GM23338 (cell line): ENCODE measurements at regions not wholly inside any gene's neighbourhood (a gene's known extent, or its start where the extent isn't known, plus 50 kb on each side); places are given as distances from the start of the nearest gene placed in this dataset.

ENCODE experiments used
- ATAC-seq: fragments of 200-7000 bp; cut with Tn5 transposase; 3 replicates; pipeline ENCODE4 v1.9.1; 2020
- DNase-seq: peaks from one replicate; pipeline ENCODE4 v3.0.0-alpha.2; 2015; ENCODE audit warnings: low spot score
- H2AFZ ChIP-seq: fragments of 200-600 bp; sonication (generic); 2 replicates; pipeline ENCODE4 v1.8.0; 2016; ENCODE audit warnings: antibody characterized with exemption, mild to moderate bottlenecking, moderate library complexity
- H3F3A ChIP-seq: fragments of 200-600 bp; sonication (generic); replicated peaks from 2 replicates; pipeline ENCODE4 v1.8.0; 2017; ENCODE audit warnings: antibody characterized with exemption, mixed run types, low read depth
- H3K27ac ChIP-seq: fragments of 200-600 bp; sonication (generic); 2 replicates; pipeline ENCODE4 v1.6.1; 2016; ENCODE audit warnings: low read depth
- H3K27me3 ChIP-seq: fragments of 200-600 bp; sonication (generic); 2 replicates; pipeline ENCODE4 v1.8.0; 2016; ENCODE audit warnings: mild to moderate bottlenecking, mixed run types, moderate library complexity; ENCODE audit not compliant: insufficient read depth
- H3K36me3 ChIP-seq: fragments of 200-600 bp; sonication (generic); 2 replicates; pipeline ENCODE4 v1.8.0; 2016; ENCODE audit warnings: mild to moderate bottlenecking; ENCODE audit not compliant: insufficient read depth
- H3K4me1 ChIP-seq: fragments of 200-600 bp; sonication (generic); 2 replicates; pipeline ENCODE4 v1.8.0; 2016; ENCODE audit warnings: mild to moderate bottlenecking, moderate library complexity; ENCODE audit not compliant: insufficient read depth
- H3K4me2 ChIP-seq: fragments of 200-600 bp; sonication (generic); 2 replicates; pipeline ENCODE4 v1.7.1; 2017; ENCODE audit warnings: mixed run types
- H3K4me3 ChIP-seq: fragments of 200-600 bp; sonication (generic); 2 replicates; pipeline ENCODE4 v1.6.1; 2016; ENCODE audit warnings: mixed run types
- H3K79me2 ChIP-seq: fragments of 200-600 bp; sonication (generic); replicated peaks from 2 replicates; pipeline ENCODE4 v1.8.0; 2017; ENCODE audit warnings: mild to moderate bottlenecking; ENCODE audit not compliant: insufficient read depth
- H3K9me2 ChIP-seq: fragments of 200-600 bp; sonication (generic); 2 replicates; pipeline ENCODE4 v1.8.0; 2017; ENCODE audit not compliant: insufficient read depth
- H4K20me1 ChIP-seq: fragments of 200-600 bp; sonication (generic); replicated peaks from 2 replicates; pipeline ENCODE4 v1.8.0; 2017; ENCODE audit warnings: mild to moderate bottlenecking; ENCODE audit not compliant: insufficient read depth
- H3K27ac Mint-ChIP-seq: 2 replicates; pipeline ENCODE4 v1.8.0; 2020; ENCODE audit warnings: inconsistent platforms, mild to moderate bottlenecking, moderate library complexity, mixed read lengths
- H3K27me3 Mint-ChIP-seq: 3 replicates; pipeline ENCODE4 v1.8.0; 2022; ENCODE audit warnings: low read depth, mild to moderate bottlenecking, moderate library complexity, mixed read lengths, inconsistent platforms; ENCODE audit not compliant: insufficient read depth, poor library complexity
- H3K36me3 Mint-ChIP-seq: 3 replicates; pipeline ENCODE4 v1.8.0; 2021; ENCODE audit warnings: low read depth, mild to moderate bottlenecking, inconsistent platforms, moderate library complexity, mixed read lengths
- H3K4me1 Mint-ChIP-seq: 3 replicates; pipeline ENCODE4 v1.8.0; 2020; ENCODE audit warnings: mild to moderate bottlenecking, inconsistent platforms, mixed read lengths
- H3K4me3 Mint-ChIP-seq: 3 replicates; pipeline ENCODE4 v1.8.0; 2021; ENCODE audit warnings: moderate library complexity, mild to moderate bottlenecking, inconsistent platforms, mixed read lengths
- H3K9me3 Mint-ChIP-seq: 3 replicates; pipeline ENCODE4 v1.8.0; 2020; ENCODE audit warnings: moderate library complexity, mild to moderate bottlenecking, inconsistent platforms, mixed read lengths
- CREB1 ChIP-seq: fragments of 250-450 bp; sonication (Bioruptor Pico); IDR thresholded peaks from 2 replicates; pipeline ENCODE4 v1.5.0; 2020; ENCODE audit warnings: low read depth, mild to moderate bottlenecking, moderate library complexity
- EZH2phosphoT487 ChIP-seq: fragments of 200-600 bp; sonication (generic); IDR thresholded peaks from one replicate; pipeline ENCODE4 v1.8.1; 2018; ENCODE audit warnings: antibody characterized with exemption; ENCODE audit not compliant: unreplicated experiment
- JUNB ChIP-seq: IDR thresholded peaks from one replicate; pipeline ENCODE4 v1.6.1; 2016; ENCODE audit warnings: antibody characterized with exemption; ENCODE audit not compliant: unreplicated experiment
- NANOG ChIP-seq: IDR thresholded peaks from 2 replicates; pipeline ENCODE4 v1.6.1; 2016; ENCODE audit warnings: antibody characterized with exemption, borderline replicate concordance
- REST ChIP-seq: IDR thresholded peaks from one replicate; pipeline ENCODE4 v1.6.1; 2018; ENCODE audit warnings: antibody characterized with exemption; ENCODE audit not compliant: unreplicated experiment
- ZNF114 ChIP-seq: fragments of 250-450 bp; sonication (Bioruptor Pico); IDR thresholded peaks from 2 replicates; pipeline ENCODE4 v1.5.0; 2020; ENCODE audit warnings: mild to moderate bottlenecking, moderate library complexity
- ZNF331 ChIP-seq: fragments of 250-450 bp; sonication (Bioruptor Pico); IDR thresholded peaks from 2 replicates; pipeline ENCODE4 v1.5.0; 2020; ENCODE audit warnings: low read depth, mild to moderate bottlenecking, moderate library complexity

DNA sequence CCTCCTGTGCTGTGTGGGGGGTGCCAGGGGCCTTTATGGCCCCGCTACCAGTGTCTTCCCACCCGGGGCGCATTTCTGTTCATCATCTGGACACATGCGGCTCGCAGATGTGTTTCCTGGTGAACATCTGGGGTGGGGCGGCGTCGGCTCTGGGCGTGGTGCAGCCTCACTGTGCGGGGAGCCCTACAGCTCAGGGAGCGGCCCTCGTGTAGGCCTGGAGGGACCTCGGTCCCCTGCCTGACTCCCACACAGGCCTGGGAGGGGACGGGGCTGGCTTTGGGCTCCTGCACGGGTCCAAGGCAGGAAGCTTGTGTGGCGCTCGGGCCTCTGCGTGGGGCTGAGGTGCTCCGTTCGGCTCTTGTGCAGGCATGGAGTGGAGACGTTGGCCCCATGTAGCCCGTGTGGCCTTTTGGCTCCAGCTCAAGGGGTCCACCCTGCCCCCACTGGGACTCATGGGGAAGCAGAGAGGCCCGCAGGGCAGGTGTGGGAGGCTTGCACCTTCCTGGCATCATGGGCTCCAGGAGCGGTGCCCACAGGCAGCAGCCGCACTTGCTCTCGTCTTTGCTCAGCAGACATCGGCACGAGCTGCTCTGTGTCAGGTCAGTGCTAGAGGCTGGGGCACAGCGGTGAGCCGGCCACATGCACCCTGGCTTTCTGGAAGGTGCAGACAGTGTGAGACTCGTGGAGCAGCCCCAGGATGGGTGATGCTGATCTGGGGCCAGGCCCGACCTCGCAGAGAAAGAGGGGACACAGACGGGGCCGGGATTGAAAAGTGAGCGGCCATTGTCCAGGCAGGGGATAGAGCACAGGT is 90.1 kb upstream of the ACTRT2 start (continued):
- TF ChIP-seq ZNF114, result no peak
- no peak for TF ChIP-seq NANOG
- no peak for TF ChIP-seq REST
- TF ChIP-seq EZH2phosphoT487, result no peak
- TF ChIP-seq ZNF331 (CRISPR knock-in tag), result no peak
- TF ChIP-seq CREB1 (CRISPR knock-in tag), result no peak

GRCh38 chr1:2931724-2932401 is 89.4 kb upstream of the ACTRT2 start:
- Mint-ChIP-seq H3K36me3 (peaks cover 12% of the 10 kb centered on the region), H3K9me3 (peaks cover 69% of the 10 kb centered on the region)
- no peak overlapping the region for H3K27ac ChIP-seq

DNA sequence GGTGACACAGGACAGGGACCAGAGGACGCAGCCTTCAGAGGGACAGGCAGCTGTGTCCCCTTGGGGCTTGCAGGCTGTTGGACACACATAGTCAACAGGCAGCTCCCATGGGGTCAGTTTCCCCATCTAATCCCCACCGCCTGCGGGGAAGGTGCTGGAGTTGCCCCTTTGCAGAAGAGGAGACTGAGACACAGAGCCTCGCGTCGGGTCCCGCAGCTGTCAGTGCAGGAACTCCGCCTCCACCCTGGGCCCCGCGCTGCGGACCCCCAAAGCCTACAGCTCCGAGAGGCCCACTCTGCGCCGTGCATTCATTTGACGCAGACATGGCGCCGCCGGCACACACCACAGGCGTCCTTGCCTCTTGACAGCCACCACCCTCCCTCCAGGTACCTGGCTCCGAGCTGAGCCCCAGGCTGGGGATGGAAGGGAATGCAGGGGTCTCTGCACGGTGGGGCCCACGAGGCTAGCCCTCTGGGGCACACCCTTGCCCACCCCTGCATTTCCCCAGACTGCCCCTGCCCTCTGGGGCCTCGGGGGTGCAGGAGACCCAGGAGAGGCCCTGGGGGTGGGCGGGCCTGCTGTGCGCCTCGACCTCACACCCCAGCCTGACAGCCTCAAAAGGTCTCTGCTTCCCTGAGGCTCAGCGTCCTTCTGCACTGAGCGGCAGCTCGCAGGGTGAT is 88.5 kb upstream of the ACTRT2 start:
- Mint-ChIP-seq H3K36me3 (peaks cover 13% of the 10 kb centered on the region), H3K4me3 (no peak overlapping the region), H3K27me3 (peaks cover 4% of the 10 kb centered on the region), H3K27ac (no peak overlapping the region), H3K4me1 (no peaks in the 10 kb centered on the region; the same call in 2 of the 3 replicates), H3K9me3 (peaks cover 71% of the 10 kb centered on the region)
- Histone ChIP-seq H4K20me1 (no peaks in the 10 kb centered on the region), H3K79me2 (no peaks in the 10 kb centered on the region), H2AFZ (no peak overlapping the region), H3K9me2 (no peaks in the 10 kb centered on the region), H3K4me1 (no peaks in the 10 kb centered on the region), H3F3A (no peaks in the 10 kb centered on the region), H3K4me2 (no peak overlapping the region), H3K36me3 (no peaks in the 10 kb centered on the region), H3K27me3 (no peaks in the 10 kb centered on the region), H3K27ac (no peak overlapping the region), H3K4me3 (no peak overlapping the region)
- ATAC-seq (no peak), DNase-seq (no peak)
- TF ChIP-seq EZH2phosphoT487, result no peak
- TF ChIP-seq JUNB, result no peak

More at GRCh38 chr1:2931724-2932401, 89.4 kb upstream of the ACTRT2 start:
- H3K4me3 Mint-ChIP-seq, result no peak overlapping the region
- H4K20me1 ChIP-seq, result no peaks in the 10 kb centered on the region
- no peaks in the 10 kb centered on the region for H3K4me1 ChIP-seq
- H3K4me2 ChIP-seq, result no peak overlapping the region
- no peak overlapping the region for H2AFZ ChIP-seq
- no peaks in the 10 kb centered on the region for H3F3A ChIP-seq
- ATAC-seq (no peak), DNase-seq (no peak)
- H3K27me3 Mint-ChIP-seq, result peaks cover 6% of the 10 kb centered on the region
- H3K36me3 ChIP-seq, result no peaks in the 10 kb centered on the region
- TF ChIP-seq NANOG (no peak), CREB1 (CRISPR knock-in tag) (no peak), ZNF331 (CRISPR knock-in tag) (no peak)
- H3K27ac Mint-ChIP-seq, result no peak overlapping the region
- no peaks in the 10 kb centered on the region for H3K27me3 ChIP-seq
- H3K4me1 Mint-ChIP-seq, result no peaks in the 10 kb centered on the region; the same call in 2 of the 3 replicates
- H3K4me3 ChIP-seq, result no peak overlapping the region
- no peaks in the 10 kb centered on the region for H3K79me2 ChIP-seq
- H3K9me2 ChIP-seq, result no peaks in the 10 kb centered on the region
